HTR-8/SVneo (cell line): ENCODE measurements at regions not wholly inside any gene's neighbourhood (a gene's known extent, or its start where the extent isn't known, plus 50 kb on each side); places are given as distances from the start of the nearest gene placed in this dataset.

Experiments used
- DNase-seq: peaks from one replicate; pipeline ENCODE4 v3.0.0; 2011; ENCODE audit warnings: low spot score, mixed read lengths; ENCODE audit not compliant: insufficient read length
- FAIRE-seq: peaks from 2 replicates; lab custom pipeline; 2011; peaks lifted over from hg19 to GRCh38; lab: Jason Lieb, UNC

DNA sequence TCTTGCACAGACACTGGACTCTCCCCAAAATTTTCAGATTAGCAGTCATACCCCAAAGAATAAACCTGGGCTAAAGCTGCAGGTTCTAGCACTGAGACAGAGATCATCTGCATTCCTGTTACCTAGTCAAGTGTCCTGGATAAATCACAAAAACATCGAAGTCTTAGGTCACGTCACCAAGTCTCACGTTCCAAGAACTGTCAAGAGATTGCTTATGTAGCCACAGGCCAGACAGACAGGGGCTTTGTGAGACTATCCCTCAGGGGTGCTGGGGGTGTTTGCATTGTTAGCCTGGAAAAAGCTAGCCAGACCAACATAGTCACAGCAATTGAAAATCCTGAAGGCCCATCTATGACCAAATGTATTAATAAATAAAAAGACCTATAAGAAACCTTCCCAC lies 243.1 kb upstream of the PREP start:
- FAIRE-seq = no peak

DNA sequence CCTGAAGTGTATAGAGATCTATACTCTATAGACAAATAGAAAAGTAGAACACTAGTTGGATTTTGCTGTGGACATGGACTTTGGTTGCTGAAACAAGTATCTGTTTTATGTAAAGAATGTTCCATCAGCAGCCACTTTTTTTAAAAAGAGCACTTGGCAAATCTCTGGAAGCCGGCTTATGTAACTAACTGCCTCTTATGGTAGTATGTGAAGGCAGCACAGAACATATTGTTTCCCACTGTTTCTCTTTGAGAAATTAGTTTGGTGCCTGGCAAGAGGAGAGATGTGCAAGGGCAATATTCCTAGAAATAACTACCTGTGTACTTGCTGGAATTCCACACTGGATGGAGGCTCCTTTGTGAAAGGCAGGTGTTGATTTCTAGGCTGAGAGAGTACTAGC lies 242.3 kb upstream of the PREP start:
- FAIRE-seq (no peak), DNase-seq (no peak)

More for the DNA sequence above, 243.1 kb upstream of the PREP start:
- DNase-seq = no peak

DNA sequence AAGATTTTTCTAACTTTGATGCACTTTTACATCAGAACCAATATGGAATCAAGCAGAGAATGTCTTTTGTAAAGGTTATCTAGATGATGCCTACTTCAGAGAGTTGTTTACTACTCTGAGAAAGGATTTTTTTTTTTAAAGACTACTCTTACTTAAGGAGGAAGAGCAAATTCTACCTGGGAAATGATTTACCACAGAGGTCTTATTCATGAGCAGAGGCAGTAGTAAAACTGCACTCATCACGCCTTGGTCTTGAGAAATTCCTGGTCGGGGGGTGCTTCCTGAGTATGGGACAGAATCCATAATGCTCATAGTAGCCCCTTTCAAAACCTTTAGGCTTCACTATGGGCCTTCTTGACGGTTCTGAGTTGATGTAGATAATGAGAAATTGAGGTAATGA lies 241.8 kb upstream of the PREP start:
- FAIRE-seq = no peak
- DNase-seq = no peak

DNA sequence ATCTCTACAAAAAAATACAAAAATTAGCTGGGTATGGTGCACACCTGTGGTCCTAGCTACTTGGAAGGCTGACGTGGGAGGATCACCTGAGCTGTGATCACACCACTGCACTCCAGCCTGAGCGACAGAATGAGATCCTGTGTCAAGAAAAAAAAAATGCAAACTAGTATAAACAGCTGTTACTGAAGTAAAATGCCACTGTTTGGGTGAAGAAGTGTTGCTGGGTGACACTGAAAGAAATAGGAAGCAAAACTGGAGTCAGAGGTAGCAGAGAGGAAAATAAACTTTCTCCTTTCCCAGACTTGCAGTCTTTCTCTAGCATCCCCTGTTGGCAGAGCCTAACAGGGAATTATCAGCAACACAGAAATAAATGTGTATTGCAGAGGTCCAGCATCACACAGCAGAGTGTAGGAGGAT lies 241.2 kb upstream of the PREP start:
- FAIRE-seq = no peak
- no peak for DNase-seq

DNA sequence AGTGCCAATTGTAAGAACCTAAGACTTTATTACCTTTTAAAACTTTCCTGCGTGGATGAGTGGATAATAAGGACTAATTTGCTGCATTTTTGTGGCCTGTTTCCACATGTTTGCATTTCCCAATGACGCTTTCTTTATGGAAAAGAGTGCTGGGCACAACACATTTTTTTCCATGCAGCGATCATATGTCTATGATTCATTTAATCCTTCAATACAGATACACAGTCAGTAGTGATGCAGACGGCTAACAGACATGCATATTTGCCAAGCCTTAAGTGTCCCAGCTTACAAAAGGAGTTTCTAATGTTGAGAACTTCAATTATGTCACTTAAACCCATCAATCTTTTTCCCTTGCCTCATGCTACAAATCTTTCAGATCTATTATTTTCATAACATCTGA lies 239.8 kb upstream of the PREP start:
- DNase-seq (no peak), FAIRE-seq (no peak)

DNA sequence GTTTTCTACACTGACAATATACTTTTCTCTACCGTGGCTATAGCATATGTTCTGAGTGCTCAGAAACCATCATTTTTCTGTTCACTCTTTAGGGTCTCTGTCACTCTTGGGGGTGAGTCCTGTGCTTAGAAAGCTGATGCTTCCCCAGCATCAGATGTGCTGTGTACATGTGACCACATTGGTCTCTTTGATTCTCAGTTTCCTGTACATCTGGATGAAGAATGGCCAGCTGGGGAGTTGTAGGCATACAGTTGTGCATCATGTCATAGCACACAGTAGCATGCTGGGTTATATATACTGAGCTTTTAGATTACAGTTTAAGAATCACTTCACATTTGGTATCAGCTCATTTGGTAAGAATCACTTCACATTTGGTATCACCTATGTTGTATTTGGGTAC lies 238.6 kb upstream of the PREP start:
- DNase-seq (no peak), FAIRE-seq (no peak)

DNA sequence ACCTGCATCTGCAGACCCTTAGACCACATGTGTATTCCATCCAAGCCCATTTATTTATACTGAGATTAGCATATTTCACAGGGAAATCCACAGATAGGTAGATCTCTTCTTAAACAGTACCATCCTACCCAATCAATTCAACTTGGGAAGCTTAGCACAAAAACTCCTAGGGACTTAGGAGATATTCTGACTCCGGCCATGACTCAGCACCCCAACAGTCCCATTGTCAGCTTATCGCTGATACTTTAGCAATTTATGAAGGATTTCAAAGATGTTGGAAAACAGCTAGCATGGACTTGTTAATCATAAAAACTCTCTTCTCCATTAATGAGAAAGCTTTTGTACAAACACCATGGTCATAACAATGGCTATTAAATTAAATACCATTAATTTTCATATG lies 236.2 kb upstream of the PREP start:
- no peak for FAIRE-seq
- DNase-seq = no peak

DNA sequence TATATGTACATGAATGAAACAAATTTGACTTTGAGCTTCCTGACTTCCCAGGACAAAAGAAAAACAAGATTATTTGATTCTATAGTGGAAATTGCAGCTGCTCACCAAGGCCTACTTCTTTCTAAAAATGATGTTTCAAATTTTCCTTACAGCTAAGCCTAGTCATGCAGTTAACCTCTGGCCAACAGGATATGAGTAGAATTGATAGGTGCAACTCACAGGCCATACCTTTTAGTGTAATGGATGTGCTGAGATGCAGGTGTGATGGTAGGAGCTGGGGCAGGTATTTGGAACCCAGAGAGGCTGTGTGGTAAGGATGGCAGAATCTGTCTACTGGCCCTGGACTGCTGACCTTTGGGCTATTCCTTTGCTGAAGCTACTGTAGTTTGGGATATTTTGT lies 230.9 kb upstream of the PREP start:
- DNase-seq = no peak
- no peak for FAIRE-seq

DNA sequence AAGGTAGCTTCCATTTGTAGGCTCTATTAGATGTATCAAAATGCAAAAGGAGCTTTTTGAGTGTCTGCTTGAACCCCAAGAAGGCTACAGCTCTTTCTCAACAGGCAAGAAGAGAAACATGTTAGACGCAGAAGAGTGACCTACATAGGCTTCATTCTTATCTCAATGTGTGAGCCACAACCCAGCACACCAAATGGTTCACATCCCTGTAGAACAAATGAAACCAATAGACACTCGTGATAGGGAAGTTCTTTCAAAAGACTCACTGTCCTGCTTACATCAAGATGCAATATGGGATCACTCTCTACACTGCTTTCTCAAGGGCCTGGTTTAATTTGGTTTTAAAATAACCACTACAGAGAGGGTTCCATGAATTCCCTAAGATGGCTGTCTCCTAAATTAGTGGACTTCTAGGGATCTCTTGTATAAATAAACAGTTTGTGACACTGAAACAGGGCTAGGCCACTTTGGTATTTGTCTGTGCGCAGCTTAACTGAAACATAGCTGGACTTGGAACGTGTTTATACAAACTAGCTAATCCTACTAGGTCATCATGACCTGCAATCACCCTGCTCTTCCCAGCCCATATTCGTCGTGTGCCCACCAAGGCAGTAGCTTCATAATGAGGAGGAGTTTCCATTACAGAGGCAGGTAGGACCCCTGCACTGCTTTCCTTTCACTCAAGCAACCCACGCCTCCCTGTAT lies 225.4 kb upstream of the PREP start:
- FAIRE-seq (no peak), DNase-seq (no peak)

DNA sequence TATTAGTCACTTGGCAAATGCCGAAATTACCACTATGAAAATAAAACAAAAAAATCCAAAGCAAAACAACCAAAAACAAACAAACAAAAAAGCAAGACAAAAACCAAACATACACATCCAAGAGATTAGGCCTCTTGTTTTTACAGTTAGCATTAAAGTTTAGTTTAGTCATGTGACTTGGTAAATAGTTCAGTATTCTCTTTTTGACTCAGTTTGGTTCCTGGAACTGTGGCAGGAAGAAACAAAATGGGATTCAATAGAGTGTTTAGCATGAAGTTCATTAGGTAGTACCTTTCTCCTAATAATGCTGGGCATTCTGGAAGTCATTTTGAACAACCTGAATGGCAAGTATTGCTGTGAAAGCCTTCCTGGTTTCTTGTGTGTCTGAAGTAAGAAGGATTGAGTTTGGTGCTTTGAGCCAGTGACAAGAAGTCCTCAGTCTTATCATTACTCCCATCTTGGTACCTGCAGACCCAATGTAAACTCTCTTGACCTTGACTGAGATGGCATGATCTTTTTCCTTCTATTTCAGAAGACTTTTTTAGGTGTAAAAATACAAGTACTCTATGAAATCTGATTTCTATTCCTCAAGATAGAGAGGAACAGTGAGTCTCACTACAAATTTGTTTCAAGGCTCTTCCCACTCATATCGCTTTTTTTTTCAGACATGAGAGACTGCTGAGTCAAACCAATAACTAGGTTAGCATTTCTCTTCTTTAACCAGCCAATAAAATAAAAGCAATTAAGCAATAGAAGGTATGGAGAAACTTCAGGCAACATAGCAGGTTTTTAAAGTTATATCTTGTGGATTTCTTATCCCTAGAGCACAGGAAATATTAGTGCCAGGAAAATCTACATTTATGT lies 223.6 kb upstream of the PREP start:
- no peak for DNase-seq
- FAIRE-seq = no peak

DNA sequence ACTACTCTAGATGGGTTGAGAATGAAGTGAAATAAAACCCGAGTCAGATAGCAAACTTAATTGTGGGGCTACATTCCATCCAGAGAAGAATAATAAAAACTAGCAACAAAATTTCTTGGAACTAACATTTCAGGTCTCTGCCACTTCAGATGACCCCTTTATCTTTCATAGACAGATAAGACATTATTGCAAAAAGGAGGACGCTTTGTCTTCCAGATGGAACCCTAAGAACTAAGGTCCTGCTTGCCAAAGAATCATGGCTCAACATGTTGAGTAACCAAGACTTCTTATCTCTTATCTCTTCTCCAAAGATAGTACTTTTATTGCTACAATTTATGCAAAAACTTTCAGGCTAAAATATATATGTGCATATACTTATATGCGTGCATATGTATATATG lies 221.1 kb upstream of the PREP start:
- DNase-seq (no peak), FAIRE-seq (no peak)

DNA sequence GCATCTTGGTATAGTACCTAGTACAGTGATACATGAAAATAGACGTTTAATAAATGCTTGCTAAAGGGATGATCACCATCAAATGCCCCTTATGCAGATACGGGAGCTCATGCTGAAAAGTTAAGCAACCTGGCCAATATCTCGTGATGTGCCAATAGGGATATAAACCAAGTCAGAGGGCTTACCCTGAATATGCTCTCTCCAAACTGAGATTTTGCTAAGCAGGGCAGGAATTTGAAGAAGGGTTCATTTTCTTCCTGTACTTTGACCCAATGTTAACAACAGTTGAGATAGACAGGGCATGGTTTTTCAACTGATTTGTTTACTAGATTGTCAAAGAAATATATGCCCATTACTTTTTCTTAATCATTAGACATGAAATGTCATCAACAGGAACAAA lies 219.3 kb upstream of the PREP start:
- DNase-seq (no peak), FAIRE-seq (no peak)

DNA sequence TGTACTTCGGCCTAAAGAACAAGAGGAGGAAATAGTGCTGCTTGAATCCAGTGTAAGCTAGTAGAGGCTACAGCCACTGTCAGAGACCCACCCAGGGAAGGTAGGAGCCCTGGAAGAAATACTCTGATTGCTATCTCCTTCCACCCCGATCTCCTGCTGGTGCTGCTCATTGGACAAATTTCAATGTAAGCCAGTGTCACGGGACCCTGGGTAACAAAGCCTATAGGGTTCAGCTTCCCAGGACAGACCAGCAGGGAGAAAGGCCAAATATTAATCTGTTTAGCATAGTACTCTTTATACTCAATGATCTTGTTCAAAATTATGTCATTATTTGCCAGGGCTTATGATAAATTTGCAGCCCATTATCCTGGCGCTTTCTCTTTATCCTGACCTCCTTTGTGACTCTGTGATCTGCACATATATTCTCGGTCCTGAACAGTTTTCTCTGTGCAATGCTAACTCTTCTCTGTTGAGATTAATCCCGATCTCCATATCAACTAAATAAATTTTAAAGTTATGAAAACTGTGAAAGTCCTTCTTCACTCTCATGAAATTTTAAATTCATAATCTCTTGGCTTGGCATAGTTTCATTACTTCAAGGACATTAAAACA lies 218.8 kb upstream of the PREP start:
- DNase-seq (no peak), FAIRE-seq (no peak)

DNA sequence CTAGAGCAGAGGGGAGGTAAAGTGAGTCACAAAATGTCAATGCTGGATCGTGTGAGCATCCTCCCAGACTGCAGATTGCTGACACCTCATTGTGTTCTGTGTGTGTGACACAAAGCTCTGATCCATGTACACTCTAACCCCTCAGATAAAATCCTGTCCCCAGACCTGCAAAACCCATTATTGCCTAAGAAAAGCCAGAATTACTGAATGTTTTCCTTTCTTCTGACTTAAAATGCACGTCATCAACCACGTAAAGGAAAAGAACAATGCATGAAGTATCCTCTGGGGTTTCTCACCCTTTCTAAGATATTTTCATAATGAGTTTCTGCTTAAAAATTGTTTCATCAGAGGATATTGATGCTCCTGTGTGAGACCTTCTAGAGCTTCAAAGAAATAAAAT lies 218.0 kb upstream of the PREP start:
- DNase-seq (no peak), FAIRE-seq (no peak)

DNA sequence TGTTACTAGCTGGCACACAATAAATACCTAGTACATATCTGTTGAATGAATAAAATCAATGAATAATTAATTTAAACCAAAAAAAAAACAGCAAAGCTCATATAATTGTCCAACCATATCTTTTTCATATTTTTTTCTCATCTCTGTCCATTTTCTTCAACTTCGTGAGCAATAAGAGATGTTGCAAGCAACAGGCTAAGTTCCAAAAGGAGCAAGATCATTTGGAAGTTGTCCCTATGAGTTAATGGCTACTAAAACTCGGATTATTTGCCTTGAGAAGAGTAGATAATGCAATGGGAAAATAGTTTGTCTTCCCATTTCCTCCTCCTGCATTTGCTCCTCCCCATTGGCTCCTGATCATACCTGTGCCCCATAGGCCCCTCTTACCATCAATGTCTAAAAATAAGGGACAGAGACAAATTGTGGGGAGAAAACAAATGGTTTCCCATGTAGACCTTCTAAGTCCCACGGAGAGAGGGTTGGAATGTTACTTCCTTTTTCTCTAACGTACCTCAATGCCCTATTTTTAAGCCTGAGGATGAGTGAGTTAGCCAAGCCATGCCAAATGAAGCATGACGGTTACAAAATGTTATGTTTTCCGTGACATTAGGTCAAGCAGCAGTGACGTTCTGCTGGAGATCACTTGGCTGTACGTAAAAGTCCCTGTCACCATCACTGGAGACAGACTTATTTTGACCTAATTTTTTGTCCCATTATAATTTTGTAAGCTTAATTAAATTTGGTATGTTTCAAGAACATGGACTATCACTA lies 217.3 kb upstream of the PREP start:
- no peak for FAIRE-seq
- no peak for DNase-seq

DNA sequence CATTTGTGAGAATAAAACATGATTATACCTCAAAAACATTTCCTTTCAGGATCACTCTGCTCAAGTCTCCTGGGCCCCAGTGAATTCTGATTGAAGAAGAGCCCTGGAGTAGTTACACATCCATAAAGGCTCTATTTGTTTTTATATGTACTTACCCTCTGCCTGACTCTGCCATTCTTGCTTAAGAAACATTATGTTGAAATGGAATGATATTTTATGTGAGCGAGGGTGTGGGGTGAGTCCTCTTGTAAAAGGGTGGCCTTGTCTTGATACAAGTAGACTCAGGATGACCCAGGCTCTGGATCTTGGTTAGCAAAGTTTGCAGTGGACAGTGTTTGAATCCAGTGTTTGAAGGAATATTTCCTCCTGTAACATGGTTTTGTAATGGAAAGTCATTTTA lies 215.4 kb upstream of the PREP start:
- DNase-seq = no peak
- FAIRE-seq = no peak

DNA sequence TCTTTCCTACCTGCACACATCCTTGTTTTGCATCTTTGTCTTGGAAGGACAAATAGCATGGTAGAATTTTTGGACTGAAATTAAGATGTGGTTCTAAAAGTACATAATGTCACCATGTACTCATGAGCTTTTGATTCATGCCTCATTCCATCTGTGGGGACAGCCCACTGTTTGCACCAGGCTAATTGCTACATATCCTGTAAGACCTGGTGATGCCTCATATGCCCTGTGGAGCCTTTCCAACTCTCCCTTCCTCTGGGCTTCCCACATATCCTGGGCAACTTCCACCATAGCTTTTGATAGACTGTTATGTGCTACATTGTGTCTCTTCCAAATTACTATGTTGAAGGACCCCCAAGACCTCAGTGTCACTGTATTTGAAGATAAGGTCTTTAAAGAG lies 213.6 kb upstream of the PREP start:
- DNase-seq (no peak), FAIRE-seq (no peak)

DNA sequence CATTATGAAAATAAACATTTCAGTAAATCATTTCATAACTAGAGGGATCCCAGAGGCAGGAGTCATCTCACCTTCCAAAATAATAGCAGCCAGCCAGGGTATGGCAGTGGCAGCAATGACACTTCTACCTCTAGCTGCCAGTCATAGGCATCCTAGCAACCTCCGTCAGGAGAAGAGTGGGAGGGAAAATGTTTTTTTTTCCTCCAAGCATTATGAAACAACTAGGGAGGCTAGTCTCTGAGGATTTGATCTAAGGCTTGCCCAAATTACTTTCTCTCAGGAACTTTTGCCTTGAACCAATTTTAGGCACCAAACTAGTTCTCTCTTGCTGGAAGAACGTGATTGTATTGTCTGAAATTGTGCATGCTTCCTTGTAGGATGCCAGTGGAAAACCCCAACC lies 208.7 kb upstream of the PREP start:
- FAIRE-seq (no peak), DNase-seq (no peak)

DNA sequence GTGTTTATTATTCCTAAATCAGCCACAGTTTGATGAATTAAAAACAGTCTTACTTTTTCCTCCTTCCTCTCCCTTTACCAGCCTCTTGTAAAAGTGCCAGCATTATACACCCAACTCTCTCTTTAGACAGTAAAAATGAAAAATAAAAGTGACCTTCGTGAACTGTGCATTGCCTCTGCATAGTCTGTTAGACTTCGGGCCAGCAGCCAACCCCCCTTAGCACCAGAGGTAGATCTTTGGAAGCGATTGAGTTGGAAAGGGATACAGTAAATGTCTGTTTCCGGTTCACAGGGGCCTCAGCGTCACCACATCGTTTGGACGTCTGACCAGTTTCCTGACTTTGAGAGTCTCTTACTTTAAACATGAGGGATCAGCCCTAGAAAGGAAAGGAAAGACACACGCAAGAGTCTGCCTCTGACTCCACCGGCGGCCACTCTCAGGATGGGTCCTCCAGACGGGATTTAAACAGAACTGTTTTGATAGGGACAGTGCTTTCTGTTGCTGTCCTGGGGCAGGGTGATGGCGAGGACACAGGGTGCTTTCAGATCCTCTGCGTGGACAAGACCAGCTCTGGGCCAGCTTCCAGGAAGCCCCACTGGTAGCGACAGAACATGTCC lies 206.6 kb upstream of the PREP start:
- DNase-seq (no peak), FAIRE-seq (no peak)

DNA sequence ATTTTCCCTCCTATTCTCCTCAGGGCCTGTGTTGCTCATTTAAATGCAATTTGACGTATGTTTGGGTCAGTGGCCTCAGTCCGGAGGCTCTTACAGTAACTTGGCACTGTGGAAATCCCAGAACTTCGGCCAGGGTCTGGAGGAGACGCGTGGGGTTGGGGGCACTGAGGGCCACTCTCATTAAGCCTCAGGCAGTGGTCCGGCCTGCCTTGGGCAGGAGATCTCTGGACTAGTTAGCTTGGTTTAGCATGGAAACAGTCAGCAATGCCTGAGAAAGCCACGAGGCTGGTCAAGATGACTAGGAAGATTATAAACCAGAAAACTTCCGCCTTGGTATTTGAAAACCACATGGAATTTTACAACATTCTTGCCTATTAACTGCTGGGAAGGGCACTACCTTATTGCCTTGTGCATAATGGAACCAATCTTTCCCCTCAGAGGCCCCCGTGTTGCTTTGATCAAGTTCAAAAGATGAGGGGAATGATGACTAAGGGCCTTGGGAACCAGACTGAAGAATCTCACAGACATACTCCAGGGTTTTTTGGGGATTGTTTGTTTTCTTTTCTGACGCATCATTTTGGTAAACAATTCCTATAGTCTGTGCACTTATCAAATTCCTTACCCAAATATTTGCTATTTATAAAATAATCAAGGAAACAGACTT lies 206.0 kb upstream of the PREP start:
- FAIRE-seq (no peak), DNase-seq (no peak)
